GM12878 (cell line): ENCODE measurements at regions not wholly inside any gene's neighbourhood (a gene's known extent, or its start where the extent isn't known, plus 50 kb on each side); places are given as distances from the start of the nearest gene placed in this dataset.

Experiments
- ATAC-seq: fragments of 200-7000 bp; cut with Tn5 transposase; 3 replicates; pipeline ENCODE4 v1.9.1; 2020; ENCODE audit warnings: mild to moderate bottlenecking, moderate library complexity
- BruUV-seq: library from RNA; stranded (reverse); fragments of 400-500 nt; replicated peaks from 2 replicates; lab custom pipeline; 2021; lab: Mats Ljungman, UMichigan
- CTCF ChIA-PET: fragments of 300-600 bp; sonication (Branson Sonifier 250); formaldehyde crosslinking; extraction: SDS; loops from one replicate; lab custom pipeline; 2021; ENCODE audit warnings: inconsistent platforms; lab: Yijun Ruan, JAX
- POLR2A ChIA-PET: fragments of 350-600 bp; formaldehyde crosslinking; extraction: SDS; loops from one replicate; lab custom pipeline; 2021; ENCODE audit warnings: inconsistent platforms; lab: Charles Lee
- RAD21 ChIA-PET: fragments of 300-600 bp; sonication (Branson Sonifier 250); formaldehyde crosslinking; loops from one replicate; lab custom pipeline; 2023; ENCODE audit warnings: antibody characterized with exemption; ENCODE audit not compliant: unreplicated experiment; lab: Charles Lee
- SMC1A ChIA-PET: fragments of 300-600 bp; sonication (Branson Sonifier 250); formaldehyde crosslinking; loops from one replicate; lab custom pipeline; 2023; ENCODE audit not compliant: unreplicated experiment, uncharacterized antibody; lab: Charles Lee
- DNase-seq: peaks from one replicate; pipeline ENCODE4 v3.0.0-alpha.2; 2011; ENCODE audit warnings: low read depth, low spot score
- FAIRE-seq: peaks from 3 replicates; lab custom pipeline; 2011; peaks lifted over from hg19 to GRCh38; lab: Jason Lieb, UNC
- H2AFZ ChIP-seq: 2 replicates; pipeline ENCODE4 v1.6.0; 2011; ENCODE audit warnings: low read depth, low read length, control low read depth; ENCODE audit not compliant: control insufficient read depth
- H3K27ac ChIP-seq: 2 replicates; pipeline ENCODE4 v1.5.1; 2011; ENCODE audit warnings: control low read depth; ENCODE audit not compliant: control insufficient read depth, insufficient read depth
- H3K27me3 ChIP-seq, 2 experiments: replicated peaks in 1 of 2; 2 replicates each; pipeline versions ENCODE4 v1.6.0 to v1.6.1; 2011; ENCODE audit warnings: low read length in 1 of 2; ENCODE audit not compliant: control insufficient read depth in 2 of 2, insufficient read depth in 2 of 2
- H3K36me3 ChIP-seq, 2 experiments: 2 replicates each; pipeline ENCODE4 v1.5.1; 2011; ENCODE audit warnings: low read length in 1 of 2; ENCODE audit not compliant: control insufficient read depth in 2 of 2, insufficient read depth in 2 of 2
- H3K4me1 ChIP-seq: 2 replicates; pipeline ENCODE4 v1.6.1; 2011; ENCODE audit warnings: mild to moderate bottlenecking, low read length, moderate library complexity, mixed read lengths; ENCODE audit not compliant: control insufficient read depth, insufficient read depth
- H3K4me2 ChIP-seq: 2 replicates; pipeline ENCODE4 v1.6.0; 2011; ENCODE audit warnings: control low read depth; ENCODE audit not compliant: control insufficient read depth, insufficient read depth
- H3K4me3 ChIP-seq: fragments of 200-600 bp; sonication (generic); 2 replicates; pipeline ENCODE4 v1.5.1; 2016
- H3K79me2 ChIP-seq: 2 replicates; pipeline ENCODE4 v1.6.0; 2011; ENCODE audit warnings: low read length; ENCODE audit not compliant: control insufficient read depth, insufficient read depth
- H3K9ac ChIP-seq: 2 replicates; pipeline ENCODE4 v1.8.0; 2011; ENCODE audit warnings: low read length, control low read depth, mixed read lengths; ENCODE audit not compliant: control insufficient read depth, insufficient read depth
- H3K9me3 ChIP-seq: replicated peaks from 3 replicates; pipeline ENCODE4 v1.5.1; 2011; ENCODE audit warnings: mild to moderate bottlenecking, low read length; ENCODE audit not compliant: control insufficient read depth, insufficient read depth
- H4K20me1 ChIP-seq: 2 replicates; pipeline ENCODE4 v1.6.0; 2011; ENCODE audit not compliant: control insufficient read depth, insufficient read depth
- CHD2 ChIP-seq: IDR thresholded peaks from 2 replicates; pipeline ENCODE4 v1.6.1; 2011; ENCODE audit warnings: low read depth, low read length, improper control_type of control experiment, borderline replicate concordance
- HDGF ChIP-seq: fragments of 450-650 bp; IDR thresholded peaks from 2 replicates; pipeline ENCODE4 v1.6.1; 2016; ENCODE audit warnings: antibody characterized with exemption
- NFYB ChIP-seq: IDR thresholded peaks from 2 replicates; pipeline ENCODE4 v1.6.1; 2011; ENCODE audit warnings: low read depth, mild to moderate bottlenecking, low read length, improper control_type of control experiment, moderate library complexity; ENCODE audit not compliant: insufficient read depth
- NRF1 ChIP-seq: conservative IDR thresholded peaks from 2 replicates; pipeline ENCODE4 v1.6.1; 2011; ENCODE audit warnings: mild to moderate bottlenecking, low read depth, low read length, improper control_type of control experiment
- PAX5 ChIP-seq: IDR thresholded peaks from 2 replicates; pipeline ENCODE4 v1.6.1; 2011; ENCODE audit warnings: low read depth, low read length, borderline replicate concordance
- PBX3 ChIP-seq: IDR thresholded peaks from 2 replicates; pipeline ENCODE4 v1.6.1; 2011; ENCODE audit warnings: mild to moderate bottlenecking, low read depth, low read length, moderate library complexity; ENCODE audit not compliant: insufficient replicate concordance
- YY1 ChIP-seq: IDR thresholded peaks from 2 replicates; pipeline ENCODE4 v1.6.1; 2011; ENCODE audit warnings: low read depth, mild to moderate bottlenecking, low read length
- WGBS: methylation state at CpG from one replicate; pipeline ENCODE4 v1.1.6; 2016; ENCODE audit warnings: low lambda C conversion rate; ENCODE audit not compliant: insufficient replicate concordance, insufficient coverage; ENCODE audit errors: missing lambda C conversion rate; 5-methylcytosine and 5-hydroxymethylcytosine counted together
- in situ Hi-C: fragments of 300-500 bp; cut with MboI; formaldehyde crosslinking; loops from 9 replicates; pipeline ENCODE4 v1.14.3; 2018; ENCODE audit warnings: mixed read lengths
- intact Hi-C: fragments of 100-400 bp; cut with micrococcal nuclease; formaldehyde crosslinking; loops from one replicate; pipeline ENCODE4 v1.14.2; 2022; ENCODE audit not compliant: unreplicated experiment
- TF ChIP-seq, protein P1 (sequence below): fragments of 450-650 bp; conservative IDR thresholded peaks from 2 replicates; pipeline ENCODE4 v1.6.1; 2017; ENCODE audit warnings: mild to moderate bottlenecking, moderate library complexity
- TF ChIP-seq, protein P2 (sequence below): fragments of 450-650 bp; IDR thresholded peaks from 2 replicates; pipeline ENCODE4 v1.6.1; 2016; ENCODE audit warnings: mild to moderate bottlenecking

DNA sequence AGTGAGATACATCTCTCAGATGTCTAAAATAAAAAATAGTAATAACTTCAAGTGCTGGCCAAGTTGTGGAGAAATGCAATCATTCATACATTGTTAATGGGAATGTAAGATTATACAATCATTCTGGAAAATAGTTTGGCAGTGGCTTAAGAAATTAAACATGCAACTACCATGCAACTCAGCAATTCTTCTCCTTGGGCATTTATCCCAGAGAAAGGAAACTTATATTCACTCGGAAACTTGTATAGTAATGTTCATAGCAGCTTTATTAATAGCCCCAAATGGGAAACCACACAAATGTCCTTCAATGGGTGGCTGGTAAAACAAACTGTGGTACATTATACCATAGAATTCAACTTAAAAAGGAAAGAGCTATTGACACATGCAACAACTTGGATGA is 274.0 kb upstream of the SPRED2 start:
- ChIA-PET RAD21 (no interaction called here), CTCF (no interaction called here)

More for the DNA sequence above, 274.0 kb upstream of the SPRED2 start:
- no peak overlapping the region for H3K4me3 ChIP-seq
- SMC1A ChIA-PET: no interaction called here
- H3K36me3 ChIP-seq: no peaks in the 10 kb centered on the region
- 0% methylated on average over 1 of the region's 1 CpG for WGBS
- no peak for DNase-seq
- H3K27me3 ChIP-seq: no peaks in the 10 kb centered on the region
- in situ Hi-C loops (no loop called here), intact Hi-C loops (no loop called here)
- no peak for TF ChIP-seq CHD2
- TF ChIP-seq NFYB: no peak
- TF ChIP-seq NRF1: no peak
- no peak for TF ChIP-seq PBX3
- TF ChIP-seq PAX5: no peak
- TF ChIP-seq, protein P1, sequence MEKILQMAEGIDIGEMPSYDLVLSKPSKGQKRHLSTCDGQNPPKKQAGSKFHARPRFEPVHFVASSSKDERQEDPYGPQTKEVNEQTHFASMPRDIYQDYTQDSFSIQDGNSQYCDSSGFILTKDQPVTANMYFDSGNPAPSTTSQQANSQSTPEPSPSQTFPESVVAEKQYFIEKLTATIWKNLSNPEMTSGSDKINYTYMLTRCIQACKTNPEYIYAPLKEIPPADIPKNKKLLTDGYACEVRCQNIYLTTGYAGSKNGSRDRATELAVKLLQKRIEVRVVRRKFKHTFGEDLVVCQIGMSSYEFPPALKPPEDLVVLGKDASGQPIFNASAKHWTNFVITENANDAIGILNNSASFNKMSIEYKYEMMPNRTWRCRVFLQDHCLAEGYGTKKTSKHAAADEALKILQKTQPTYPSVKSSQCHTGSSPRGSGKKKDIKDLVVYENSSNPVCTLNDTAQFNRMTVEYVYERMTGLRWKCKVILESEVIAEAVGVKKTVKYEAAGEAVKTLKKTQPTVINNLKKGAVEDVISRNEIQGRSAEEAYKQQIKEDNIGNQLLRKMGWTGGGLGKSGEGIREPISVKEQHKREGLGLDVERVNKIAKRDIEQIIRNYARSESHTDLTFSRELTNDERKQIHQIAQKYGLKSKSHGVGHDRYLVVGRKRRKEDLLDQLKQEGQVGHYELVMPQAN: no peak
- TF ChIP-seq YY1: no peak
- TF ChIP-seq, protein P2, sequence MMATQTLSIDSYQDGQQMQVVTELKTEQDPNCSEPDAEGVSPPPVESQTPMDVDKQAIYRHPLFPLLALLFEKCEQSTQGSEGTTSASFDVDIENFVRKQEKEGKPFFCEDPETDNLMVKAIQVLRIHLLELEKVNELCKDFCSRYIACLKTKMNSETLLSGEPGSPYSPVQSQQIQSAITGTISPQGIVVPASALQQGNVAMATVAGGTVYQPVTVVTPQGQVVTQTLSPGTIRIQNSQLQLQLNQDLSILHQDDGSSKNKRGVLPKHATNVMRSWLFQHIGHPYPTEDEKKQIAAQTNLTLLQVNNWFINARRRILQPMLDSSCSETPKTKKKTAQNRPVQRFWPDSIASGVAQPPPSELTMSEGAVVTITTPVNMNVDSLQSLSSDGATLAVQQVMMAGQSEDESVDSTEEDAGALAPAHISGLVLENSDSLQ: no peak
- no peak for TF ChIP-seq HDGF
- H3K9me3 ChIP-seq: no peaks in the 10 kb centered on the region
- H3K9ac ChIP-seq: no peak overlapping the region
- no peaks in the 10 kb centered on the region for H3K4me1 ChIP-seq
- ATAC-seq: no peak
- POLR2A ChIA-PET: no interaction called here
- no peaks in the 10 kb centered on the region for H3K79me2 ChIP-seq
- H4K20me1 ChIP-seq: no peaks in the 10 kb centered on the region
- no TSS peak for BruUV-seq
- no peak overlapping the region for H3K4me2 ChIP-seq
- H2AFZ ChIP-seq: no peak overlapping the region
- no peak overlapping the region for H3K27ac ChIP-seq
- no peak for FAIRE-seq
